HEK293 (cell line): ENCODE measurements at regions not wholly inside any gene's neighbourhood (a gene's known extent, or its start where the extent isn't known, plus 50 kb on each side); places are given as distances from the start of the nearest gene placed in this dataset.

Source experiments
- CTCF ChIA-PET: fragments of 350-600 bp; formaldehyde crosslinking; extraction: SDS; loops from one replicate; lab custom pipeline; 2021; ENCODE audit warnings: antibody characterized with exemption; lab: Yijun Ruan, JAX
- POLR2A ChIA-PET: fragments of 300-600 bp; formaldehyde crosslinking; extraction: SDS; loops from one replicate; lab custom pipeline; 2020; ENCODE audit warnings: antibody characterized with exemption, inconsistent platforms; lab: Yijun Ruan, JAX
- H3K27ac ChIP-seq: fragments of 200-500 bp; sonication (Bioruptor generic); 2 replicates; pipeline ENCODE4 v1.5.1; 2014; ENCODE audit warnings: low read depth, low read length, control low read depth, inconsistent platforms; ENCODE audit errors: extremely low read depth
- H3K36me3 ChIP-seq, 2 experiments: fragments of 200-500 bp in 1 of 2; sonication (Bioruptor generic) in 1 of 2; 1 replicate in 1 of 2; 2 replicates in 1 of 2; pipeline ENCODE4 v1.5.1; 2014 to 2017; ENCODE audit warnings: inconsistent platforms in 2 of 2, low read length in 2 of 2; ENCODE audit not compliant: control insufficient read depth in 2 of 2, insufficient read depth in 1 of 2
- H3K4me1 ChIP-seq: fragments of 200-500 bp; sonication (Bioruptor generic); 2 replicates; pipeline ENCODE4 v1.5.1; 2014; ENCODE audit warnings: mild to moderate bottlenecking, low read length, inconsistent platforms; ENCODE audit not compliant: control insufficient read depth, insufficient read depth
- H3K4me3 ChIP-seq: 2 replicates; pipeline ENCODE4 v1.5.1; 2011; ENCODE audit warnings: low read depth, mild to moderate bottlenecking, control low read depth, low read length, moderate library complexity
- H3K9me3 ChIP-seq: fragments of 200-500 bp; sonication (Bioruptor generic); 2 replicates; pipeline ENCODE4 v1.5.1; 2014; ENCODE audit warnings: low read depth, low read length, inconsistent platforms; ENCODE audit not compliant: control insufficient read depth, insufficient read depth
- GLIS2 ChIP-seq: fragments of 450-650 bp; formaldehyde crosslinking; IDR thresholded peaks from 2 replicates; pipeline ENCODE4 v1.5.1; 2016; ENCODE audit warnings: missing biosample characterization, missing genetic modification characterization
- KLF17 ChIP-seq: fragments of 450-650 bp; formaldehyde crosslinking; IDR thresholded peaks from 2 replicates; pipeline ENCODE4 v1.5.1; 2016; ENCODE audit warnings: missing biosample characterization, missing genetic modification characterization
- PRDM4 ChIP-seq: fragments of 450-650 bp; formaldehyde crosslinking; IDR thresholded peaks from 2 replicates; pipeline ENCODE4 v1.5.1; 2017; ENCODE audit warnings: missing biosample characterization, missing genetic modification characterization
- PRDM6 ChIP-seq: fragments of 450-650 bp; formaldehyde crosslinking; IDR thresholded peaks from 2 replicates; pipeline ENCODE4 v1.5.1; 2017; ENCODE audit warnings: missing biosample characterization, missing genetic modification characterization
- SCRT1 ChIP-seq: fragments of 450-650 bp; formaldehyde crosslinking; IDR thresholded peaks from 2 replicates; pipeline ENCODE4 v1.5.1; 2016; ENCODE audit warnings: missing biosample characterization, missing genetic modification characterization, borderline replicate concordance
- SP7 ChIP-seq: fragments of 450-650 bp; formaldehyde crosslinking; IDR thresholded peaks from 2 replicates; pipeline ENCODE4 v1.5.1; 2016; ENCODE audit warnings: missing biosample characterization, missing genetic modification characterization
- WT1 ChIP-seq: fragments of 450-650 bp; formaldehyde crosslinking; IDR thresholded peaks from 2 replicates; pipeline ENCODE4 v1.5.1; 2016; ENCODE audit warnings: missing biosample characterization, missing genetic modification characterization
- YY1 ChIP-seq: fragments of 450-650 bp; formaldehyde crosslinking; IDR thresholded peaks from 2 replicates; pipeline ENCODE4 v1.5.1; 2018; ENCODE audit warnings: missing biosample characterization, missing genetic modification characterization
- ZBTB20 ChIP-seq: fragments of 450-650 bp; formaldehyde crosslinking; IDR thresholded peaks from 2 replicates; pipeline ENCODE4 v1.5.1; 2016; ENCODE audit warnings: missing biosample characterization, missing genetic modification characterization
- ZBTB6 ChIP-seq: fragments of 450-650 bp; formaldehyde crosslinking; IDR thresholded peaks from 2 replicates; pipeline ENCODE4 v1.5.1; 2017; ENCODE audit warnings: missing biosample characterization, missing genetic modification characterization
- ZBTB7A ChIP-seq: fragments of 450-650 bp; formaldehyde crosslinking; IDR thresholded peaks from 2 replicates; pipeline ENCODE4 v1.5.1; 2016; ENCODE audit warnings: low read depth, missing biosample characterization, missing genetic modification characterization
- ZEB2 ChIP-seq: fragments of 450-650 bp; formaldehyde crosslinking; IDR thresholded peaks from 2 replicates; pipeline ENCODE4 v1.5.1; 2016; ENCODE audit warnings: missing biosample characterization, missing genetic modification characterization
- ZFP3 ChIP-seq: fragments of 450-650 bp; formaldehyde crosslinking; IDR thresholded peaks from 2 replicates; pipeline ENCODE4 v1.5.1; 2016; ENCODE audit warnings: low read depth, missing biosample characterization, missing genetic modification characterization
- ZIC2 ChIP-seq: fragments of 450-650 bp; formaldehyde crosslinking; IDR thresholded peaks from 2 replicates; pipeline ENCODE4 v1.5.1; 2016; ENCODE audit warnings: missing biosample characterization, missing genetic modification characterization
- ZNF112 ChIP-seq: fragments of 450-650 bp; formaldehyde crosslinking; IDR thresholded peaks from 2 replicates; pipeline ENCODE4 v1.5.0; 2017; ENCODE audit warnings: missing biosample characterization, missing genetic modification characterization
- ZNF146 ChIP-seq: fragments of 450-650 bp; formaldehyde crosslinking; IDR thresholded peaks from 2 replicates; pipeline ENCODE4 v1.5.1; 2016; ENCODE audit warnings: missing biosample characterization, missing genetic modification characterization
- ZNF155 ChIP-seq: fragments of 450-650 bp; formaldehyde crosslinking; IDR thresholded peaks from 2 replicates; pipeline ENCODE4 v1.5.1; 2016; ENCODE audit warnings: missing biosample characterization, missing genetic modification characterization
- ZNF214 ChIP-seq: fragments of 450-650 bp; formaldehyde crosslinking; IDR thresholded peaks from 2 replicates; pipeline ENCODE4 v1.5.1; 2017; ENCODE audit warnings: missing biosample characterization, mild to moderate bottlenecking, missing genetic modification characterization, borderline replicate concordance
- ZNF223 ChIP-seq: fragments of 450-650 bp; formaldehyde crosslinking; IDR thresholded peaks from 2 replicates; pipeline ENCODE4 v1.5.1; 2016; ENCODE audit warnings: missing biosample characterization, missing genetic modification characterization
- ZNF335 ChIP-seq: fragments of 450-650 bp; formaldehyde crosslinking; conservative IDR thresholded peaks from 2 replicates; pipeline ENCODE4 v1.5.1; 2016; ENCODE audit warnings: missing biosample characterization, missing genetic modification characterization
- ZNF416 ChIP-seq: fragments of 450-650 bp; formaldehyde crosslinking; IDR thresholded peaks from 2 replicates; pipeline ENCODE4 v1.5.1; 2016; ENCODE audit warnings: missing biosample characterization, missing genetic modification characterization
- ZNF548 ChIP-seq: fragments of 450-650 bp; formaldehyde crosslinking; IDR thresholded peaks from 2 replicates; pipeline ENCODE4 v1.5.1; 2016; ENCODE audit warnings: missing biosample characterization, missing genetic modification characterization
- ZNF624 ChIP-seq: fragments of 450-650 bp; formaldehyde crosslinking; IDR thresholded peaks from 2 replicates; pipeline ENCODE4 v1.5.1; 2017; ENCODE audit warnings: missing biosample characterization, missing genetic modification characterization
- ZNF626 ChIP-seq: fragments of 450-650 bp; sonication (Bioruptor Pico); formaldehyde crosslinking; IDR thresholded peaks from 2 replicates; pipeline ENCODE4 v1.5.1; 2018; ENCODE audit warnings: missing biosample characterization, missing genetic modification characterization, inconsistent platforms
- ZNF707 ChIP-seq: fragments of 450-650 bp; formaldehyde crosslinking; IDR thresholded peaks from 2 replicates; pipeline ENCODE4 v1.5.1; 2016; ENCODE audit warnings: missing biosample characterization, missing genetic modification characterization
- ZNF792 ChIP-seq: fragments of 450-650 bp; formaldehyde crosslinking; IDR thresholded peaks from 2 replicates; pipeline ENCODE4 v1.5.1; 2016; ENCODE audit warnings: missing biosample characterization, missing genetic modification characterization
- ZNF830 ChIP-seq: fragments of 450-650 bp; IDR thresholded peaks from 2 replicates; pipeline ENCODE4 v1.5.0; 2018; ENCODE audit warnings: missing biosample characterization, missing genetic modification characterization, low read depth, mild to moderate bottlenecking, moderate library complexity
- ZSCAN30 ChIP-seq: fragments of 450-650 bp; IDR thresholded peaks from 2 replicates; pipeline ENCODE4 v1.5.1; 2018; ENCODE audit warnings: missing biosample characterization, mild to moderate bottlenecking, missing genetic modification characterization, moderate library complexity

- TF ChIP-seq PRDM4 (tag by site-specific recombination), result no peak
Observed at GRCh38 chr13:76803831-76804230, 82.4 kb downstream of the KCTD12 start (continued).

- Histone ChIP-seq H3K4me1 (no peaks in the 10 kb centered on the region), H3K4me3 (no peak overlapping the region), H3K9me3 (no peaks in the 10 kb centered on the region), H3K36me3 (no peaks in the 10 kb centered on the region), H3K27ac (no peak overlapping the region)
- TF ChIP-seq WT1 (tag by site-specific recombination), result no peak
- no peak for TF ChIP-seq SP7 (tag by site-specific recombination)
- TF ChIP-seq KLF17 (tag by site-specific recombination), result no peak
- no peak for TF ChIP-seq ZNF548
- TF ChIP-seq ZNF155 (tag by site-specific recombination), result no peak
- no peak for TF ChIP-seq ZNF626 (tag by site-specific recombination)
- no peak for TF ChIP-seq ZNF214
- TF ChIP-seq ZBTB7A (tag by site-specific recombination), result no peak
- no peak for TF ChIP-seq YY1
- CTCF ChIA-PET, result interaction anchor here (0.7 kb wide), 1 partner anchor 1122 kb away, joined by 3 read pairs; no protein-coding TSS in a partner anchor
- POLR2A ChIA-PET, result no interaction called here
Observed at GRCh38 chr13:76800943-76801342, 85.3 kb downstream of the KCTD12 start.

GRCh38 chr13:76799696-76800095, 86.5 kb downstream of the KCTD12 start:
- ChIA-PET CTCF (interaction anchor here (0.6 to 0.7 kb wide), 2 partner anchors 17 to 154 kb away, joined by 3 read pairs; no protein-coding TSS in a partner anchor), POLR2A (no interaction called here)
- no peaks in the 10 kb centered on the region for H3K36me3 ChIP-seq
- H3K27ac ChIP-seq, result no peak overlapping the region
- no peaks in the 10 kb centered on the region for H3K4me1 ChIP-seq
- H3K4me3 ChIP-seq, result no peak overlapping the region
- no peaks in the 10 kb centered on the region for H3K9me3 ChIP-seq
- TF ChIP-seq ZNF416 (tag by site-specific recombination) (no peak), ZNF112 (tag by site-specific recombination) (no peak), ZNF707 (no peak), ZNF223 (tag by site-specific recombination) (no peak), ZNF830 (tag by site-specific recombination) (no peak), ZFP3 (no peak), GLIS2 (tag by site-specific recombination) (no peak), ZNF146 (tag by site-specific recombination) (no peak), ZNF792 (tag by site-specific recombination) (no peak), ZIC2 (tag by site-specific recombination) (no peak), ZNF624 (tag by site-specific recombination) (no peak), SCRT1 (tag by site-specific recombination) (no peak), ZSCAN30 (tag by site-specific recombination) (no peak), ZBTB20 (tag by site-specific recombination) (no peak), ZNF335 (tag by site-specific recombination) (no peak), ZEB2 (no peak), ZBTB6 (tag by site-specific recombination) (no peak), PRDM4 (tag by site-specific recombination) (no peak), PRDM6 (tag by site-specific recombination) (no peak)
